NCI-H524 treated with DMSO at 0.1 percent for 48 hours (cell line): ENCODE measurements at regions not wholly inside any gene's neighbourhood (a gene's known extent, or its start where the extent isn't known, plus 50 kb on each side); places are given as distances from the start of the nearest gene placed in this dataset.

Experiments
- DNase-seq: peaks from one replicate; lab custom pipeline; 2025; lab: John Stamatoyannopoulos, UW

- no peak for DNase-seq
Observed at GRCh38 chr12:91793676-91794075, 352.0 kb downstream of the BTG1 start.

- DNase-seq: no peak
Observed at GRCh38 chr12:91792597-91792996, 353.0 kb downstream of the BTG1 start.

GRCh38 chr12:91786499-91787272 is 359.0 kb downstream of the BTG1 start:
- no peak for DNase-seq

- no peak for DNase-seq
Observed at GRCh38 chr12:91785655-91786498, 359.8 kb downstream of the BTG1 start.

- no peak for DNase-seq
Observed at GRCh38 chr12:91781114-91781513, 364.5 kb downstream of the BTG1 start.

GRCh38 chr12:91778938-91779400 is 366.7 kb downstream of the BTG1 start:
- DNase-seq: no peak

- no peak for DNase-seq
Observed at GRCh38 chr12:91778091-91778832, 367.4 kb downstream of the BTG1 start.

- no peak for DNase-seq
Observed at GRCh38 chr12:91777268-91777992, 368.2 kb downstream of the BTG1 start.

GRCh38 chr12:91774434-91774921 is 371.2 kb downstream of the BTG1 start:
- DNase-seq: no peak

GRCh38 chr12:91773749-91774429 is 371.8 kb downstream of the BTG1 start:
- no peak for DNase-seq

- DNase-seq: no peak
Observed at GRCh38 chr12:91772411-91772810, 373.2 kb downstream of the BTG1 start.

- DNase-seq: no peak
Observed at GRCh38 chr12:91769736-91770135, 375.9 kb downstream of the BTG1 start.

- DNase-seq: no peak
Observed at GRCh38 chr12:91767237-91767636, 378.4 kb downstream of the BTG1 start.

GRCh38 chr12:91766454-91766853 is 379.2 kb downstream of the BTG1 start:
- DNase-seq: no peak

GRCh38 chr12:91763654-91764370 is 381.8 kb downstream of the BTG1 start:
- peak; percentile 96 for DNase-seq

- no peak for DNase-seq
Observed at GRCh38 chr12:91753649-91754048, 392.0 kb downstream of the BTG1 start.

GRCh38 chr12:91746976-91747375 is 398.7 kb downstream of the BTG1 start:
- no peak for DNase-seq

- no peak for DNase-seq
Observed at GRCh38 chr12:91744597-91744996, 401.0 kb downstream of the BTG1 start.

GRCh38 chr12:91743704-91744321 is 401.8 kb downstream of the BTG1 start:
- DNase-seq: no peak

GRCh38 chr12:91743280-91743679 is 402.4 kb downstream of the BTG1 start:
- DNase-seq: no peak
